HepG2 (cell line): ENCODE measurements at regions not wholly inside any gene's neighbourhood (a gene's known extent, or its start where the extent isn't known, plus 50 kb on each side); places are given as distances from the start of the nearest gene placed in this dataset.

Experiments used
- GTF2F1 ChIP-seq: fragments of 150-350 bp; IDR thresholded peaks from 2 replicates; pipeline ENCODE4 v1.6.1; 2014; ENCODE audit warnings: low read length
- HMGXB4 ChIP-seq, 2 experiments: sonication (generic) in 1 of 2; formaldehyde crosslinking in 1 of 2; IDR thresholded peaks; 2 replicates each; pipeline versions ENCODE4 v1.4.0 to v1.6.1; 2018 to 2020; ENCODE audit warnings: missing genetic modification reagents in 2 of 2, borderline replicate concordance in 1 of 2, low read depth in 1 of 2, mild to moderate bottlenecking in 1 of 2, missing biosample characterization in 1 of 2
- HNF4A ChIP-seq: sonication (generic); formaldehyde crosslinking; IDR thresholded peaks from 2 replicates; pipeline ENCODE4 v1.4.0; 2020; ENCODE audit warnings: missing genetic modification reagents
- HOMEZ ChIP-seq: IDR thresholded peaks from 2 replicates; pipeline ENCODE4 v1.6.1; 2016; ENCODE audit warnings: low read depth
- KDM1A ChIP-seq: IDR thresholded peaks from 2 replicates; pipeline ENCODE4 v1.6.1; 2016; ENCODE audit warnings: missing compliant biosample characterization
- KDM6A ChIP-seq: IDR thresholded peaks from 2 replicates; pipeline ENCODE4 v1.6.1; 2016; ENCODE audit warnings: low read depth
- KLF12 ChIP-seq: sonication (generic); formaldehyde crosslinking; IDR thresholded peaks from 2 replicates; pipeline ENCODE4 v1.4.0; 2020; ENCODE audit warnings: missing genetic modification reagents, borderline replicate concordance
- MTA1 ChIP-seq: sonication (generic); formaldehyde crosslinking; IDR thresholded peaks from 2 replicates; pipeline ENCODE4 v1.4.0; 2020; ENCODE audit warnings: missing genetic modification reagents, mild to moderate bottlenecking, borderline replicate concordance
- SAP130 ChIP-seq: IDR thresholded peaks from 2 replicates; pipeline ENCODE4 v1.6.1; 2016; ENCODE audit warnings: low read depth
- XRCC5 ChIP-seq: fragments of 200-400 bp; formaldehyde crosslinking; optimal IDR thresholded peaks from 2 replicates; pipeline ENCODE3; 2017; ENCODE audit warnings: mild to moderate bottlenecking, low read length
- ZNF263 ChIP-seq: sonication (generic); formaldehyde crosslinking; IDR thresholded peaks from 2 replicates; pipeline ENCODE4 v1.4.0; 2020; ENCODE audit warnings: missing genetic modification reagents
- ZNF468 ChIP-seq: sonication (generic); formaldehyde crosslinking; IDR thresholded peaks from 2 replicates; pipeline ENCODE4 v1.8.0; 2022; ENCODE audit warnings: mild to moderate bottlenecking, moderate library complexity, missing genetic modification reagents
- ZNF513 ChIP-seq: sonication (generic); formaldehyde crosslinking; conservative IDR thresholded peaks from 2 replicates; pipeline ENCODE4 v1.5.0; 2020; ENCODE audit warnings: missing genetic modification reagents
- ZNF563 ChIP-seq: sonication (generic); formaldehyde crosslinking; IDR thresholded peaks from 2 replicates; pipeline ENCODE4 v1.8.0; 2022; ENCODE audit warnings: mild to moderate bottlenecking, moderate library complexity, missing genetic modification reagents
- ZNF674 ChIP-seq: sonication (generic); formaldehyde crosslinking; IDR thresholded peaks from 2 replicates; pipeline ENCODE4 v1.5.0; 2020; ENCODE audit warnings: low read depth, mild to moderate bottlenecking, missing genetic modification reagents
- TF ChIP-seq, protein P1 (sequence below): sonication (generic); formaldehyde crosslinking; IDR thresholded peaks from 2 replicates; pipeline ENCODE4 v1.4.0; 2020; ENCODE audit warnings: missing genetic modification reagents
- TF ChIP-seq, protein P2 (sequence below): sonication (generic); formaldehyde crosslinking; IDR thresholded peaks from 2 replicates; pipeline ENCODE4 v1.4.0; 2020; ENCODE audit warnings: missing genetic modification reagents; ENCODE audit errors: not compliant biosample characterization
- TF ChIP-seq, protein P3 (sequence below): IDR thresholded peaks from 2 replicates; pipeline ENCODE4 v1.6.1; 2016

DNA sequence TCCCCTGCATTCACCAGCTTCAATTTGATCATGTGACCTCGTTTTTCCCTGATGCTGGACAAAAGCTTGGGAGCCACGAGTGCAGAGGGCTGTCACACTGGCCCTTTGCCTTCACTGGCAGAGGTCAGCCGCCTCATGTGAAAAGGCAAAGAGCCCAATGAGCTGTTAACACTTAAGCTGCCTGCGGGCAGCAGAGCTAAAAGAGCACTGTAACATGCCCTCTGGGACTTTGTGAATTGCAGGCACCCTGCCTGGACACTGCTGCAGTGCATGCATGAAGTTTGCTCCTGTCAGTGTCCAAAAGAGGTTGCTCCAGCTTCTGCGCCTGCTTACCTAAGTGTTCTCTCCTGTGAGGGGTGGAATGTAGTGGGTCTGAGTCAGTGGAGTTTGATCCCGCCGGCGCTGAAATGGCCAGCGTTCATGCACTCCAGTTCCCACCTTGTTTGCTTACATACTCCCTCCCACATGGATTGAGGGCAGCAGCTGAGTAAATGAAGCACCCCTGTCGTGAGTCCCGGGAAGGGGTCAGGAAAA, 193.7 kb downstream of the RFC3 start (continued):
- peak in 1 of 2 experiments; percentile 70; a peak in 1 of 4 replicates for TF ChIP-seq HMGXB4 (CRISPR knock-in tag; IDR thresholded peaks at IDR 0.05; ENCODE audit: borderline replicate concordance in 1 of 2, low read depth in 1 of 2)
- TF ChIP-seq XRCC5, result peak; percentile 87
- TF ChIP-seq SAP130 (CRISPR knock-in tag), result peak; percentile 82
- TF ChIP-seq MTA1 (CRISPR knock-in tag), result peak; percentile 60; the same call in 1 of the 2 replicates
- TF ChIP-seq HOMEZ (CRISPR knock-in tag), result peak; percentile 64; the same call in 1 of the 2 replicates
- no peak for TF ChIP-seq ZNF263 (CRISPR knock-in tag)
- TF ChIP-seq HNF4A (CRISPR knock-in tag), result peak; percentile 90
- peak; percentile 50; the same call in 1 of the 2 replicates for TF ChIP-seq KDM6A (CRISPR knock-in tag)
- TF ChIP-seq ZNF468 (CRISPR knock-in tag), result no peak
- TF ChIP-seq KDM1A, result no peak; the same call in 1 of the 2 replicates
- no peak for TF ChIP-seq ZNF674
- TF ChIP-seq, protein P1, sequence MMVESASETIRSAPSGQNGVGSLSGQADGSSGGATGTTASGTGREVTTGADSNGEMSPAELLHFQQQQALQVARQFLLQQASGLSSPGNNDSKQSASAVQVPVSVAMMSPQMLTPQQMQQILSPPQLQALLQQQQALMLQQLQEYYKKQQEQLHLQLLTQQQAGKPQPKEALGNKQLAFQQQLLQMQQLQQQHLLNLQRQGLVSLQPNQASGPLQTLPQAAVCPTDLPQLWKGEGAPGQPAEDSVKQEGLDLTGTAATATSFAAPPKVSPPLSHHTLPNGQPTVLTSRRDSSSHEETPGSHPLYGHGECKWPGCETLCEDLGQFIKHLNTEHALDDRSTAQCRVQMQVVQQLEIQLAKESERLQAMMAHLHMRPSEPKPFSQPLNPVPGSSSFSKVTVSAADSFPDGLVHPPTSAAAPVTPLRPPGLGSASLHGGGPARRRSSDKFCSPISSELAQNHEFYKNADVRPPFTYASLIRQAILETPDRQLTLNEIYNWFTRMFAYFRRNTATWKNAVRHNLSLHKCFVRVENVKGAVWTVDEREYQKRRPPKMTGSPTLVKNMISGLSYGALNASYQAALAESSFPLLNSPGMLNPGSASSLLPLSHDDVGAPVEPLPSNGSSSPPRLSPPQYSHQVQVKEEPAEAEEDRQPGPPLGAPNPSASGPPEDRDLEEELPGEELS, result peak; percentile 46; the same call in 1 of the 2 replicates
- TF ChIP-seq KLF12 (CRISPR knock-in tag), result no peak
- TF ChIP-seq, protein P2, sequence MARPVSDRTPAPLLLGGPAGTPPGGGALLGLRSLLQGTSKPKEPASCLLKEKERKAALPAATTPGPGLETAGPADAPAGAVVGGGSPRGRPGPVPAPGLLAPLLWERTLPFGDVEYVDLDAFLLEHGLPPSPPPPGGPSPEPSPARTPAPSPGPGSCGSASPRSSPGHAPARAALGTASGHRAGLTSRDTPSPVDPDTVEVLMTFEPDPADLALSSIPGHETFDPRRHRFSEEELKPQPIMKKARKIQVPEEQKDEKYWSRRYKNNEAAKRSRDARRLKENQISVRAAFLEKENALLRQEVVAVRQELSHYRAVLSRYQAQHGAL (CRISPR knock-in tag), result no peak
- TF ChIP-seq ZNF513 (CRISPR knock-in tag), result no peak
- TF ChIP-seq ZNF563 (CRISPR knock-in tag), result no peak
- TF ChIP-seq, protein P3, sequence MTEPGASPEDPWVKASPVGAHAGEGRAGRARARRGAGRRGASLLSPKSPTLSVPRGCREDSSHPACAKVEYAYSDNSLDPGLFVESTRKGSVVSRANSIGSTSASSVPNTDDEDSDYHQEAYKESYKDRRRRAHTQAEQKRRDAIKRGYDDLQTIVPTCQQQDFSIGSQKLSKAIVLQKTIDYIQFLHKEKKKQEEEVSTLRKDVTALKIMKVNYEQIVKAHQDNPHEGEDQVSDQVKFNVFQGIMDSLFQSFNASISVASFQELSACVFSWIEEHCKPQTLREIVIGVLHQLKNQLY (CRISPR knock-in tag), result 0 out of 2 replicates have a peak, but pooled peaks have one; percentile 54
- 0 out of 2 replicates have a peak, but pooled peaks have one; percentile 46 for TF ChIP-seq GTF2F1
